Astrocyte (in vitro differentiated cells and primary cell): ENCODE measurements at regions not wholly inside any gene's neighbourhood (a gene's known extent, or its start where the extent isn't known, plus 50 kb on each side); places are given as distances from the start of the nearest gene placed in this dataset.

Experiments
- DNase-seq: peaks from one replicate; pipeline ENCODE4 v3.0.0-alpha.2; 2010; ENCODE audit warnings: low read depth
- FAIRE-seq: peaks from 2 replicates; lab custom pipeline; 2011; peaks lifted over from hg19 to GRCh38; lab: Jason Lieb, UNC
- H2AFZ ChIP-seq: 2 replicates; pipeline ENCODE4 v1.6.0; 2012; ENCODE audit warnings: low read depth, low read length, inconsistent platforms
- H3K27ac ChIP-seq: 2 replicates; pipeline ENCODE4 v1.5.1; 2011; ENCODE audit warnings: low read depth, low read length, inconsistent platforms
- H3K27me3 ChIP-seq: 2 replicates; pipeline ENCODE4 v1.6.0; 2011; ENCODE audit warnings: low read length, inconsistent platforms; ENCODE audit not compliant: insufficient read depth
- H3K36me3 ChIP-seq: 2 replicates; pipeline ENCODE4 v1.5.1; 2011; ENCODE audit warnings: low read length, inconsistent platforms; ENCODE audit not compliant: insufficient read depth
- H3K4me1 ChIP-seq: 2 replicates; pipeline ENCODE4 v1.5.1; 2011; ENCODE audit warnings: low read length, inconsistent platforms; ENCODE audit not compliant: insufficient read depth
- H3K4me2 ChIP-seq: 2 replicates; pipeline ENCODE4 v1.6.0; 2012; ENCODE audit warnings: low read length, inconsistent platforms
- H3K4me3 ChIP-seq: 2 replicates; pipeline ENCODE4 v1.5.1; 2011; ENCODE audit warnings: low read depth, mild to moderate bottlenecking, low read length, inconsistent platforms; ENCODE audit not compliant: insufficient read depth
- H3K79me2 ChIP-seq: 2 replicates; pipeline ENCODE4 v1.6.0; 2012; ENCODE audit warnings: mild to moderate bottlenecking, low read length, inconsistent platforms; ENCODE audit not compliant: insufficient read depth
- H3K9ac ChIP-seq: 2 replicates; pipeline ENCODE4 v1.6.0; 2012; ENCODE audit warnings: mild to moderate bottlenecking, low read length, inconsistent platforms
- H3K9me3 ChIP-seq: 2 replicates; pipeline ENCODE4 v1.5.1; 2012; ENCODE audit warnings: low read depth, mild to moderate bottlenecking, low read length, inconsistent platforms; ENCODE audit not compliant: insufficient read depth
- H4K20me1 ChIP-seq: 2 replicates; pipeline ENCODE4 v1.6.0; 2012; ENCODE audit warnings: low read length, inconsistent platforms; ENCODE audit not compliant: insufficient read depth
- H3K27ac Mint-ChIP-seq: one replicate; pipeline ENCODE4 v1.8.0; 2021; ENCODE audit warnings: mild to moderate bottlenecking, mixed read lengths; ENCODE audit not compliant: unreplicated experiment
- H3K27me3 Mint-ChIP-seq: one replicate; pipeline ENCODE4 v1.8.0; 2021; ENCODE audit warnings: low read depth, mixed read lengths; ENCODE audit not compliant: unreplicated experiment
- H3K36me3 Mint-ChIP-seq: one replicate; pipeline ENCODE4 v1.8.0; 2021; ENCODE audit warnings: low read depth, mixed read lengths; ENCODE audit not compliant: unreplicated experiment
- H3K4me1 Mint-ChIP-seq: one replicate; pipeline ENCODE4 v1.8.0; 2021; ENCODE audit warnings: low read depth, mixed read lengths; ENCODE audit not compliant: unreplicated experiment
- H3K4me3 Mint-ChIP-seq: one replicate; pipeline ENCODE4 v1.8.0; 2021; ENCODE audit warnings: mild to moderate bottlenecking, moderate library complexity, mixed read lengths; ENCODE audit not compliant: unreplicated experiment
- H3K9me3 Mint-ChIP-seq: one replicate; pipeline ENCODE4 v1.8.0; 2021; ENCODE audit warnings: mild to moderate bottlenecking, mixed read lengths; ENCODE audit not compliant: unreplicated experiment
- CTCF ChIP-seq: IDR thresholded peaks from 2 replicates; pipeline ENCODE4 v1.5.1; 2011; ENCODE audit warnings: low read depth, mild to moderate bottlenecking, inconsistent platforms, low read length, moderate library complexity; ENCODE audit not compliant: insufficient read depth
- EZH2 ChIP-seq: IDR thresholded peaks from 2 replicates; pipeline ENCODE4 v1.6.1; 2012; ENCODE audit warnings: mild to moderate bottlenecking, low read length, inconsistent platforms; ENCODE audit not compliant: insufficient read depth

GRCh38 chr10:78547905-78548304, 514.2 kb downstream of the RPS24 start:
- Mint-ChIP-seq H3K4me1 (peaks cover 21% of the 10 kb centered on the region), H3K27ac (no peak overlapping the region), H3K4me3 (no peak overlapping the region), H3K9me3 (peaks cover 5% of the 10 kb centered on the region), H3K27me3 (peaks cover 58% of the 10 kb centered on the region), H3K36me3 (no peaks in the 10 kb centered on the region)
- no peak overlapping the region for H3K9ac ChIP-seq
- no peak overlapping the region for H3K27ac ChIP-seq
- H2AFZ ChIP-seq, result no peak overlapping the region
- no peaks in the 10 kb centered on the region for H4K20me1 ChIP-seq
- H3K36me3 ChIP-seq, result no peaks in the 10 kb centered on the region
- H3K27me3 ChIP-seq, result peaks cover 15% of the 10 kb centered on the region
- no peak for DNase-seq
- no peak overlapping the region for H3K4me3 ChIP-seq
- no peak for FAIRE-seq
- H3K4me1 ChIP-seq, result peaks cover 17% of the 10 kb centered on the region
- no peaks in the 10 kb centered on the region for H3K9me3 ChIP-seq
- no peak overlapping the region for H3K4me2 ChIP-seq
- TF ChIP-seq CTCF (no peak), EZH2 (no peak)
- no peaks in the 10 kb centered on the region for H3K79me2 ChIP-seq

- peaks cover 60% of the 10 kb centered on the region for H3K27me3 Mint-ChIP-seq
- Histone ChIP-seq H4K20me1 (no peaks in the 10 kb centered on the region), H3K27ac (no peak overlapping the region), H3K79me2 (no peaks in the 10 kb centered on the region), H3K4me1 (peaks cover 12% of the 10 kb centered on the region), H3K9ac (no peak overlapping the region), H3K4me3 (no peak overlapping the region), H2AFZ (no peak overlapping the region), H3K9me3 (no peaks in the 10 kb centered on the region), H3K4me2 (no peak overlapping the region), H3K27me3 (peaks cover 15% of the 10 kb centered on the region), H3K36me3 (no peaks in the 10 kb centered on the region)
- no peaks in the 10 kb centered on the region for H3K36me3 Mint-ChIP-seq
- H3K4me3 Mint-ChIP-seq, result no peak overlapping the region
- peaks cover 21% of the 10 kb centered on the region for H3K4me1 Mint-ChIP-seq
- FAIRE-seq, result no peak
- peaks cover 5% of the 10 kb centered on the region for H3K9me3 Mint-ChIP-seq
- no peak overlapping the region for H3K27ac Mint-ChIP-seq
- TF ChIP-seq CTCF, result no peak
- TF ChIP-seq EZH2, result no peak
- no peak for DNase-seq
Observed at GRCh38 chr10:78548369-78548768, 514.7 kb downstream of the RPS24 start.

- no peaks in the 10 kb centered on the region for H3K36me3 ChIP-seq
- peaks cover 15% of the 10 kb centered on the region for H3K27me3 ChIP-seq
- Mint-ChIP-seq H3K27ac (no peak overlapping the region), H3K27me3 (peaks cover 62% of the 10 kb centered on the region), H3K9me3 (peaks cover 7% of the 10 kb centered on the region), H3K4me1 (peaks cover 14% of the 10 kb centered on the region), H3K4me3 (no peak overlapping the region), H3K36me3 (no peaks in the 10 kb centered on the region)
- no peak overlapping the region for H3K4me3 ChIP-seq
- no peak overlapping the region for H3K4me2 ChIP-seq
- H4K20me1 ChIP-seq, result no peaks in the 10 kb centered on the region
- no peak overlapping the region for H3K27ac ChIP-seq
- no peak overlapping the region for H2AFZ ChIP-seq
- FAIRE-seq, result no peak
- peak; percentile 24 for DNase-seq
- H3K79me2 ChIP-seq, result no peaks in the 10 kb centered on the region
- no peak overlapping the region for H3K9ac ChIP-seq
- TF ChIP-seq CTCF, result no peak
- TF ChIP-seq EZH2, result no peak
- H3K4me1 ChIP-seq, result peaks cover 3% of the 10 kb centered on the region
- H3K9me3 ChIP-seq, result no peaks in the 10 kb centered on the region
Observed at GRCh38 chr10:78549140-78549935, 515.7 kb downstream of the RPS24 start.
